ENCODE measurements at regions not wholly inside any gene's neighbourhood (a gene's known extent, or its start where the extent isn't known, plus 50 kb on each side); places are given as distances from the start of the nearest gene placed in this dataset.

DNA sequence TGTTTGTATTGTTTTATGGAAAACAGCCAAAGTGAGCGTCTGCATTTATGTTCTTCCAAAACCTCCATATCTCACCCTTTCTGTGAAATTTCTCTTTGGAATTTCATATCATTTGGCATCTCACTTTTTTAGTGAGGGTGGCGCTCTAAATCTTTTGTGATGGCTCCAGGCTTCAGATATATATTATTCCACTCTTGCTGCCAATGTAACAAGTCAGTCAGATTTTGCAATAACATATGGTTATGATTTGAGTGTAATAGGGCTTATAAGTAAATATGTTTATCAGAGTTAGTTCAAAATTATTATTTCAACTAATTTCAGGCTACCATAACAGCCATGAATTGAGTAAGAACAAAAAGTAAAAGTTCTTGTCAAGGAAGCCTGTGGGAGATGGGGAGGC, 314.7 kb downstream of the PDGFC start:
- Histone ChIP-seq H3K36me3 (ENCODE audit: insufficient read depth) (no peaks in the 10 kb centered on the region), H4K20me1 (replicated peaks; ENCODE audit: insufficient read depth) (no peaks in the 10 kb centered on the region), H3K9me2 (ENCODE audit: insufficient read depth) (no peaks in the 10 kb centered on the region), H2AFZ (no peak overlapping the region), H3K4me1 (ENCODE audit: insufficient read depth) (no peaks in the 10 kb centered on the region), H3F3A (replicated peaks; ENCODE audit: low read depth) (no peaks in the 10 kb centered on the region), H3K79me2 (replicated peaks; ENCODE audit: insufficient read depth) (no peaks in the 10 kb centered on the region), H3K4me2 (no peak overlapping the region), H3K27me3 (ENCODE audit: insufficient read depth) (no peaks in the 10 kb centered on the region), H3K27ac (ENCODE audit: low read depth) (no peak overlapping the region), H3K4me3 (no peak overlapping the region)
- Mint-ChIP-seq H3K36me3 (ENCODE audit: low read depth) (no peaks in the 10 kb centered on the region), H3K4me1 (peaks cover 3% of the 10 kb centered on the region; the same call in 1 of the 3 replicates), H3K4me3 (no peak overlapping the region), H3K27me3 (ENCODE audit: insufficient read depth, low read depth, poor library complexity) (no peaks in the 10 kb centered on the region), H3K9me3 (no peaks in the 10 kb centered on the region), H3K27ac (no peak overlapping the region)
- no peak for ATAC-seq
- DNase-seq (ENCODE audit: low spot score): no peak
- TF ChIP-seq, protein P1, sequence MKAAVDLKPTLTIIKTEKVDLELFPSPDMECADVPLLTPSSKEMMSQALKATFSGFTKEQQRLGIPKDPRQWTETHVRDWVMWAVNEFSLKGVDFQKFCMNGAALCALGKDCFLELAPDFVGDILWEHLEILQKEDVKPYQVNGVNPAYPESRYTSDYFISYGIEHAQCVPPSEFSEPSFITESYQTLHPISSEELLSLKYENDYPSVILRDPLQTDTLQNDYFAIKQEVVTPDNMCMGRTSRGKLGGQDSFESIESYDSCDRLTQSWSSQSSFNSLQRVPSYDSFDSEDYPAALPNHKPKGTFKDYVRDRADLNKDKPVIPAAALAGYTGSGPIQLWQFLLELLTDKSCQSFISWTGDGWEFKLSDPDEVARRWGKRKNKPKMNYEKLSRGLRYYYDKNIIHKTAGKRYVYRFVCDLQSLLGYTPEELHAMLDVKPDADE (IDR thresholded peaks at IDR 0.05): no peak
- no peak for TF ChIP-seq CTCF (conservative IDR thresholded peaks at IDR 0.05; ENCODE audit: low read depth in 2 of 2)

DNA sequence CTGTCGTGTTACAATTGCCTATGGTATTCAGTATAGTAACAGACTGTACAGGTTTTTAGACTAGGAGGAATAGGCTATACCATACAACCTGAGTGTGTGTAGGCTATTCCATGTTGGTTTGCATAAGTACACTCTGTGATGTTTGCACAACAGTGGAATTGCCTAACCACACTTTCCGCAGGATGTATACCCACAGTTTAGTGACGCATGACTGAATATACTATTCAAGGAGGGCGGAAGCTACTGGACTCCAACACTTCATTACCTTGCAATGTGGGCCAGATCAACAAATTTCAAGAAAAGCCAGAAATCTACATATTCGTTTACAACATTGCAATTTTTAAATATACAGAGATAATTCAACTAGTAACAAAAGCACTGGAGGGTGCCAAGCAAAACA, 317.2 kb downstream of the PDGFC start:
- ATAC-seq (no peak), DNase-seq (ENCODE audit: low spot score) (no peak)
- H3K27ac ChIP-seq (ENCODE audit: low read depth): no peak overlapping the region
- no peaks in the 10 kb centered on the region for H3K27me3 ChIP-seq (ENCODE audit: insufficient read depth)
- no peak overlapping the region for H3K4me2 ChIP-seq
- no peaks in the 10 kb centered on the region for H3K79me2 ChIP-seq (replicated peaks; ENCODE audit: insufficient read depth)
- Mint-ChIP-seq H3K27me3 (ENCODE audit: insufficient read depth, low read depth, poor library complexity) (no peaks in the 10 kb centered on the region), H3K9me3 (no peaks in the 10 kb centered on the region; the same call in 2 of the 3 replicates), H3K27ac (peak overlapping the region; percentile 76; the same call in 1 of the 2 replicates), H3K36me3 (ENCODE audit: low read depth) (no peaks in the 10 kb centered on the region; the same call in 1 of the 3 replicates), H3K4me1 (no peaks in the 10 kb centered on the region), H3K4me3 (no peak overlapping the region)
- no peaks in the 10 kb centered on the region for H3K9me2 ChIP-seq (ENCODE audit: insufficient read depth)
- H3K4me1 ChIP-seq (ENCODE audit: insufficient read depth): no peaks in the 10 kb centered on the region
- no peak overlapping the region for H3K4me3 ChIP-seq
- no peaks in the 10 kb centered on the region for H3F3A ChIP-seq (replicated peaks; ENCODE audit: low read depth)
- no peaks in the 10 kb centered on the region for H4K20me1 ChIP-seq (replicated peaks; ENCODE audit: insufficient read depth)
- H2AFZ ChIP-seq: no peak overlapping the region
- H3K36me3 ChIP-seq (ENCODE audit: insufficient read depth): no peaks in the 10 kb centered on the region
- TF ChIP-seq, protein P2, sequence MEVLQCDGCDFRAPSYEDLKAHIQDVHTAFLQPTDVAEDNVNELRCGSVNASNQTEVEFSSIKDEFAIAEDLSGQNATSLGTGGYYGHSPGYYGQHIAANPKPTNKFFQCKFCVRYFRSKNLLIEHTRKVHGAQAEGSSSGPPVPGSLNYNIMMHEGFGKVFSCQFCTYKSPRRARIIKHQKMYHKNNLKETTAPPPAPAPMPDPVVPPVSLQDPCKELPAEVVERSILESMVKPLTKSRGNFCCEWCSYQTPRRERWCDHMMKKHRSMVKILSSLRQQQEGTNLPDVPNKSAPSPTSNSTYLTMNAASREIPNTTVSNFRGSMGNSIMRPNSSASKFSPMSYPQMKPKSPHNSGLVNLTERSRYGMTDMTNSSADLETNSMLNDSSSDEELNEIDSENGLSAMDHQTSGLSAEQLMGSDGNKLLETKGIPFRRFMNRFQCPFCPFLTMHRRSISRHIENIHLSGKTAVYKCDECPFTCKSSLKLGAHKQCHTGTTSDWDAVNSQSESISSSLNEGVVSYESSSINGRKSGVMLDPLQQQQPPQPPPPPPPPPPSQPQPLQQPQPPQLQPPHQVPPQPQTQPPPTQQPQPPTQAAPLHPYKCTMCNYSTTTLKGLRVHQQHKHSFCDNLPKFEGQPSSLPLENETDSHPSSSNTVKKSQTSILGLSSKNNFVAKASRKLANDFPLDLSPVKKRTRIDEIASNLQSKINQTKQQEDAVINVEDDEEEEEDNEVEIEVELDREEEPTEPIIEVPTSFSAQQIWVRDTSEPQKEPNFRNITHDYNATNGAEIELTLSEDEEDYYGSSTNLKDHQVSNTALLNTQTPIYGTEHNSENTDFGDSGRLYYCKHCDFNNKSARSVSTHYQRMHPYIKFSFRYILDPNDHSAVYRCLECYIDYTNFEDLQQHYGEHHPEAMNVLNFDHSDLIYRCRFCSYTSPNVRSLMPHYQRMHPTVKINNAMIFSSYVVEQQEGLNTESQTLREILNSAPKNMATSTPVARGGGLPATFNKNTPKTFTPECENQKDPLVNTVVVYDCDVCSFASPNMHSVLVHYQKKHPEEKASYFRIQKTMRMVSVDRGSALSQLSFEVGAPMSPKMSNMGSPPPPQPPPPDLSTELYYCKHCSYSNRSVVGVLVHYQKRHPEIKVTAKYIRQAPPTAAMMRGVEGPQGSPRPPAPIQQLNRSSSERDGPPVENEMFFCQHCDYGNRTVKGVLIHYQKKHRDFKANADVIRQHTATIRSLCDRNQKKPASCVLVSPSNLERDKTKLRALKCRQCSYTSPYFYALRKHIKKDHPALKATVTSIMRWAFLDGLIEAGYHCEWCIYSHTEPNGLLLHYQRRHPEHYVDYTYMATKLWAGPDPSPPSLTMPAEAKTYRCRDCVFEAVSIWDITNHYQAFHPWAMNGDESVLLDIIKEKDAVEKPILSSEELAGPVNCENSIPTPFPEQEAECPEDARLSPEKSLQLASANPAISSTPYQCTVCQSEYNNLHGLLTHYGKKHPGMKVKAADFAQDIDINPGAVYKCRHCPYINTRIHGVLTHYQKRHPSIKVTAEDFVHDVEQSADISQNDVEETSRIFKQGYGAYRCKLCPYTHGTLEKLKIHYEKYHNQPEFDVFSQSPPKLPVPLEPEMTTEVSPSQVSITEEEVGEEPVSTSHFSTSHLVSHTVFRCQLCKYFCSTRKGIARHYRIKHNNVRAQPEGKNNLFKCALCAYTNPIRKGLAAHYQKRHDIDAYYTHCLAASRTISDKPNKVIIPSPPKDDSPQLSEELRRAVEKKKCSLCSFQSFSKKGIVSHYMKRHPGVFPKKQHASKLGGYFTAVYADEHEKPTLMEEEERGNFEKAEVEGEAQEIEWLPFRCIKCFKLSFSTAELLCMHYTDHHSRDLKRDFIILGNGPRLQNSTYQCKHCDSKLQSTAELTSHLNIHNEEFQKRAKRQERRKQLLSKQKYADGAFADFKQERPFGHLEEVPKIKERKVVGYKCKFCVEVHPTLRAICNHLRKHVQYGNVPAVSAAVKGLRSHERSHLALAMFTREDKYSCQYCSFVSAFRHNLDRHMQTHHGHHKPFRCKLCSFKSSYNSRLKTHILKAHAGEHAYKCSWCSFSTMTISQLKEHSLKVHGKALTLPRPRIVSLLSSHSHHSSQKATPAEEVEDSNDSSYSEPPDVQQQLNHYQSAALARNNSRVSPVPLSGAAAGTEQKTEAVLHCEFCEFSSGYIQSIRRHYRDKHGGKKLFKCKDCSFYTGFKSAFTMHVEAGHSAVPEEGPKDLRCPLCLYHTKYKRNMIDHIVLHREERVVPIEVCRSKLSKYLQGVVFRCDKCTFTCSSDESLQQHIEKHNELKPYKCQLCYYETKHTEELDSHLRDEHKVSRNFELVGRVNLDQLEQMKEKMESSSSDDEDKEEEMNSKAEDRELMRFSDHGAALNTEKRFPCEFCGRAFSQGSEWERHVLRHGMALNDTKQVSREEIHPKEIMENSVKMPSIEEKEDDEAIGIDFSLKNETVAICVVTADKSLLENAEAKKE (CRISPR knock-in tag; IDR thresholded peaks at IDR 0.05): no peak
- no peak for TF ChIP-seq CREB1 (CRISPR knock-in tag; IDR thresholded peaks at IDR 0.05; ENCODE audit: low read depth)
- no peak for TF ChIP-seq EZH2phosphoT487 (IDR thresholded peaks at IDR 0.05; ENCODE audit: unreplicated experiment)
- TF ChIP-seq NANOG (IDR thresholded peaks at IDR 0.05; ENCODE audit: borderline replicate concordance): no peak
- no peak for TF ChIP-seq POLR2AphosphoS5 (IDR thresholded peaks at IDR 0.05; ENCODE audit: low read depth)
- no peak for TF ChIP-seq CTCF (conservative IDR thresholded peaks at IDR 0.05; ENCODE audit: low read depth in 2 of 2)
- TF ChIP-seq ZNF331 (CRISPR knock-in tag; IDR thresholded peaks at IDR 0.05; ENCODE audit: low read depth): no peak
- no peak for TF ChIP-seq JUNB (IDR thresholded peaks at IDR 0.05; ENCODE audit: unreplicated experiment)
- TF ChIP-seq, protein P1 (IDR thresholded peaks at IDR 0.05): no peak

Measured in GM23338 (cell line).